ENCODE measurements at regions not wholly inside any gene's neighbourhood (a gene's known extent, or its start where the extent isn't known, plus 50 kb on each side); places are given as distances from the start of the nearest gene placed in this dataset.

DNA sequence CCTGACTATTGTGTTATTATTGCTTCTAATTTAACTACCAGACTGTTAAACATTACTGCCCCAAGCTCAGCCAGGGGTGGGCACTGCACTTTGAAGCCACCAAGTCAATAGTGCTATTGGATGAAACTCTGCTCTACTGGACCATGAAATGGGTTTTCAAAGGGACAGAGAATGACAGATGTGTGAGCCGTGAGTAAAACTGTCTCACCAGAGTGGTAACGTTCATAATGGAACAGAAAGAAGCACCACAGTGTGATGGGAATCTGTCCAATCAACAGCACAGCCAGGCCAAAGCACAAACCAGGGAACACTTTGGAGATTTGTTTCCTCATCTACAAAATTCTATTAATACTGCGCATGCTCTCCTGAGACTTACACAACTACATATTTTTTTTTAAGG, 171.8 kb upstream of the LPP start:
- TF ChIP-seq, protein P1, sequence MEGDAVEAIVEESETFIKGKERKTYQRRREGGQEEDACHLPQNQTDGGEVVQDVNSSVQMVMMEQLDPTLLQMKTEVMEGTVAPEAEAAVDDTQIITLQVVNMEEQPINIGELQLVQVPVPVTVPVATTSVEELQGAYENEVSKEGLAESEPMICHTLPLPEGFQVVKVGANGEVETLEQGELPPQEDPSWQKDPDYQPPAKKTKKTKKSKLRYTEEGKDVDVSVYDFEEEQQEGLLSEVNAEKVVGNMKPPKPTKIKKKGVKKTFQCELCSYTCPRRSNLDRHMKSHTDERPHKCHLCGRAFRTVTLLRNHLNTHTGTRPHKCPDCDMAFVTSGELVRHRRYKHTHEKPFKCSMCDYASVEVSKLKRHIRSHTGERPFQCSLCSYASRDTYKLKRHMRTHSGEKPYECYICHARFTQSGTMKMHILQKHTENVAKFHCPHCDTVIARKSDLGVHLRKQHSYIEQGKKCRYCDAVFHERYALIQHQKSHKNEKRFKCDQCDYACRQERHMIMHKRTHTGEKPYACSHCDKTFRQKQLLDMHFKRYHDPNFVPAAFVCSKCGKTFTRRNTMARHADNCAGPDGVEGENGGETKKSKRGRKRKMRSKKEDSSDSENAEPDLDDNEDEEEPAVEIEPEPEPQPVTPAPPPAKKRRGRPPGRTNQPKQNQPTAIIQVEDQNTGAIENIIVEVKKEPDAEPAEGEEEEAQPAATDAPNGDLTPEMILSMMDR (IDR thresholded peaks at IDR 0.05; ENCODE audit: low read depth, low read length): no peak
- TF ChIP-seq MYC (IDR thresholded peaks at IDR 0.05; ENCODE audit: low read depth, low read length) (no peak), POLR2A (IDR thresholded peaks at IDR 0.05; ENCODE audit: extremely low read depth, insufficient read length) (no peak)
